ENCODE measurements at regions not wholly inside any gene's neighbourhood (a gene's known extent, or its start where the extent isn't known, plus 50 kb on each side); places are given as distances from the start of the nearest gene placed in this dataset.

- TF ChIP-seq CTCF (IDR thresholded peaks at IDR 0.05; ENCODE audit: low read depth, low read length, poor library complexity, severe bottlenecking) (no peak), EZH2phosphoT487 (IDR thresholded peaks at IDR 0.05; ENCODE audit: borderline replicate concordance, low read length) (no peak)
Observed at GRCh38 chr6:134546962-134547645, 229.2 kb upstream of the SGK1 start.

Measured in DOHH2 (cell line).